Mesothelial cell of epicardium (in vitro differentiated cells): ENCODE measurements at regions not wholly inside any gene's neighbourhood (a gene's known extent, or its start where the extent isn't known, plus 50 kb on each side); places are given as distances from the start of the nearest gene placed in this dataset.

ENCODE experiments used
- DNase-seq, 2 experiments: peaks; one replicate each; pipeline ENCODE4 v3.0.0; 2021; ENCODE audit warnings: low spot score in 2 of 2; ENCODE audit not compliant: unreplicated experiment in 2 of 2
- H3K27ac Mint-ChIP-seq: 2 replicates; pipeline ENCODE4 v1.8.0; 2021; ENCODE audit warnings: mixed read lengths
- H3K27me3 Mint-ChIP-seq: 2 replicates; pipeline ENCODE4 v1.8.0; 2021; ENCODE audit warnings: low read depth, mixed read lengths
- H3K36me3 Mint-ChIP-seq: 2 replicates; pipeline ENCODE4 v1.8.0; 2021; ENCODE audit warnings: mixed read lengths
- H3K4me1 Mint-ChIP-seq: 2 replicates; pipeline ENCODE4 v1.8.0; 2021; ENCODE audit warnings: mixed read lengths
- H3K4me3 Mint-ChIP-seq: 2 replicates; pipeline ENCODE4 v1.8.0; 2021; ENCODE audit warnings: mild to moderate bottlenecking, moderate library complexity, mixed read lengths
- H3K9me3 Mint-ChIP-seq: 2 replicates; pipeline ENCODE4 v1.8.0; 2021; ENCODE audit warnings: mixed read lengths
- CTCF ChIP-seq: fragments of 200-600 bp; sonication (generic); IDR thresholded peaks from one replicate; pipeline ENCODE4 v1.5.0; 2021; ENCODE audit warnings: antibody characterized with exemption; ENCODE audit not compliant: unreplicated experiment

- Mint-ChIP-seq H3K27me3 (no peaks in the 10 kb centered on the region), H3K27ac (no peak overlapping the region), H3K36me3 (no peaks in the 10 kb centered on the region), H3K4me1 (no peaks in the 10 kb centered on the region), H3K9me3 (peaks cover 11% of the 10 kb centered on the region), H3K4me3 (no peak overlapping the region)
- no peak for DNase-seq
- no peak for TF ChIP-seq CTCF
These were observed 329.4 kb downstream of the MAN2A1 start for GRCh38 chr5:110019119-110019518.

GRCh38 chr5:110019780-110020179 lies 330.1 kb downstream of the MAN2A1 start:
- peaks cover 7% of the 10 kb centered on the region for H3K9me3 Mint-ChIP-seq
- H3K4me3 Mint-ChIP-seq, result no peak overlapping the region
- TF ChIP-seq CTCF, result no peak

GRCh38 chr5:110021251-110021650 lies 331.5 kb downstream of the MAN2A1 start:
- no peak overlapping the region for H3K4me3 Mint-ChIP-seq
- H3K27ac Mint-ChIP-seq, result no peak overlapping the region
- no peak for DNase-seq

More at GRCh38 chr5:110019780-110020179, 330.1 kb downstream of the MAN2A1 start:
- no peak overlapping the region for H3K27ac Mint-ChIP-seq
- no peak for DNase-seq
- H3K4me1 Mint-ChIP-seq, result no peaks in the 10 kb centered on the region
- no peaks in the 10 kb centered on the region for H3K27me3 Mint-ChIP-seq
- no peaks in the 10 kb centered on the region for H3K36me3 Mint-ChIP-seq

GRCh38 chr5:110025160-110025559 lies 335.4 kb downstream of the MAN2A1 start:
- Mint-ChIP-seq H3K9me3 (peaks cover 19% of the 10 kb centered on the region), H3K27me3 (peaks cover 4% of the 10 kb centered on the region), H3K36me3 (no peaks in the 10 kb centered on the region), H3K4me3 (no peak overlapping the region), H3K4me1 (peaks cover 2% of the 10 kb centered on the region), H3K27ac (no peak overlapping the region)
- DNase-seq, result no peak
- TF ChIP-seq CTCF, result no peak

More at GRCh38 chr5:110021251-110021650, 331.5 kb downstream of the MAN2A1 start:
- no peaks in the 10 kb centered on the region for H3K36me3 Mint-ChIP-seq
- H3K4me1 Mint-ChIP-seq, result no peaks in the 10 kb centered on the region
- peaks cover 12% of the 10 kb centered on the region for H3K9me3 Mint-ChIP-seq
- no peak for TF ChIP-seq CTCF
- no peaks in the 10 kb centered on the region for H3K27me3 Mint-ChIP-seq

GRCh38 chr5:110027527-110028322 lies 338.0 kb downstream of the MAN2A1 start:
- Mint-ChIP-seq H3K9me3 (peaks cover 19% of the 10 kb centered on the region), H3K36me3 (no peaks in the 10 kb centered on the region), H3K4me1 (peaks cover 2% of the 10 kb centered on the region), H3K4me3 (no peak overlapping the region), H3K27ac (no peak overlapping the region), H3K27me3 (peaks cover 8% of the 10 kb centered on the region)
- no peak for TF ChIP-seq CTCF
- no peak for DNase-seq
